SK-N-SH treated with all-trans-retinoic acid at 6 μM for 48 hours (cell line): ENCODE measurements at regions not wholly inside any gene's neighbourhood (a gene's known extent, or its start where the extent isn't known, plus 50 kb on each side); places are given as distances from the start of the nearest gene placed in this dataset.

Experiments
- ATAC-seq: fragments of 200-7000 bp; cut with Tn5 transposase; 3 replicates; pipeline ENCODE4 v1.9.1; 2020; ENCODE audit warnings: mild to moderate bottlenecking, moderate library complexity
- ARNTL ChIP-seq: fragments of 450-650 bp; formaldehyde crosslinking; IDR thresholded peaks from 2 replicates; pipeline ENCODE4 v1.5.0; 2020; ENCODE audit warnings: low read depth, mild to moderate bottlenecking, moderate library complexity, borderline replicate concordance
- BACH2 ChIP-seq: fragments of 250-450 bp; sonication (Bioruptor Pico); IDR thresholded peaks from 2 replicates; pipeline ENCODE4 v1.9.0; 2021; ENCODE audit warnings: mild to moderate bottlenecking, borderline replicate concordance
- CSDC2 ChIP-seq: fragments of 250-450 bp; sonication (Bioruptor Pico); IDR thresholded peaks from 2 replicates; pipeline ENCODE4 v1.5.0; 2020; ENCODE audit warnings: mild to moderate bottlenecking, moderate library complexity
- ESRRG ChIP-seq: fragments of 250-450 bp; sonication (Bioruptor Pico); IDR thresholded peaks from 2 replicates; pipeline ENCODE4 v1.6.1; 2021; ENCODE audit warnings: mild to moderate bottlenecking
- GLIS3 ChIP-seq: fragments of 250-450 bp; sonication (Bioruptor Pico); IDR thresholded peaks from 2 replicates; pipeline ENCODE4 v1.5.0; 2020; ENCODE audit warnings: mild to moderate bottlenecking, moderate library complexity
- ISL1 ChIP-seq: fragments of 250-450 bp; sonication (Bioruptor Pico); IDR thresholded peaks from 2 replicates; pipeline ENCODE4 v2.1.2; 2022; ENCODE audit warnings: mild to moderate bottlenecking, moderate library complexity
- OSR1 ChIP-seq: fragments of 250-450 bp; sonication (Bioruptor Pico); IDR thresholded peaks from 2 replicates; pipeline ENCODE4 v1.8.0; 2022; ENCODE audit warnings: moderate library complexity, mild to moderate bottlenecking, inconsistent platforms
- PPARA ChIP-seq: fragments of 250-450 bp; sonication (Bioruptor Pico); IDR thresholded peaks from 2 replicates; pipeline ENCODE4 v1.5.0; 2020; ENCODE audit warnings: mild to moderate bottlenecking, borderline replicate concordance
- RARB ChIP-seq: fragments of 250-450 bp; sonication (Bioruptor Pico); IDR thresholded peaks from 2 replicates; pipeline ENCODE4 v1.8.0; 2021; ENCODE audit warnings: mild to moderate bottlenecking, moderate library complexity
- SNAI2 ChIP-seq: fragments of 250-450 bp; sonication (Bioruptor Pico); IDR thresholded peaks from 2 replicates; pipeline ENCODE4 v1.5.0; 2020; ENCODE audit warnings: mild to moderate bottlenecking, moderate library complexity
- TCF4 ChIP-seq: fragments of 250-450 bp; sonication (Bioruptor Pico); IDR thresholded peaks from 2 replicates; pipeline ENCODE4 v1.8.0; 2021; ENCODE audit warnings: mild to moderate bottlenecking, moderate library complexity, borderline replicate concordance
- TOX ChIP-seq: fragments of 250-450 bp; sonication (Bioruptor Pico); IDR thresholded peaks from 2 replicates; pipeline ENCODE4 v1.8.0; 2021; ENCODE audit warnings: mild to moderate bottlenecking, moderate library complexity, borderline replicate concordance
- ZC3H10 ChIP-seq: fragments of 250-450 bp; sonication (Bioruptor Pico); IDR thresholded peaks from 2 replicates; pipeline ENCODE4 v1.5.1; 2021; ENCODE audit warnings: mild to moderate bottlenecking, moderate library complexity
- ZFP30 ChIP-seq: fragments of 450-650 bp; formaldehyde crosslinking; IDR thresholded peaks from 2 replicates; pipeline ENCODE4 v1.5.0; 2022; ENCODE audit warnings: mild to moderate bottlenecking, moderate library complexity
- ZNF565 ChIP-seq: fragments of 450-650 bp; formaldehyde crosslinking; conservative IDR thresholded peaks from 2 replicates; pipeline ENCODE4 v1.5.0; 2020; ENCODE audit warnings: low read depth, mild to moderate bottlenecking, moderate library complexity
- ZNF70 ChIP-seq: fragments of 450-650 bp; formaldehyde crosslinking; IDR thresholded peaks from 2 replicates; pipeline ENCODE4 v1.5.0; 2020; ENCODE audit warnings: mild to moderate bottlenecking, moderate library complexity
- ZNF8 ChIP-seq: fragments of 450-650 bp; formaldehyde crosslinking; IDR thresholded peaks from 2 replicates; pipeline ENCODE4 v1.5.0; 2020; ENCODE audit warnings: mild to moderate bottlenecking, moderate library complexity
- TF ChIP-seq, protein P1 (sequence below): fragments of 250-450 bp; sonication (Bioruptor Pico); IDR thresholded peaks from 2 replicates; pipeline ENCODE4 v1.5.1; 2020; ENCODE audit warnings: low read depth, mild to moderate bottlenecking, moderate library complexity
- TF ChIP-seq, protein P2 (sequence below): fragments of 250-450 bp; sonication (Bioruptor Pico); IDR thresholded peaks from 2 replicates; pipeline ENCODE4 v1.8.0; 2020; ENCODE audit warnings: mild to moderate bottlenecking, moderate library complexity, borderline replicate concordance
- TF ChIP-seq, protein P3 (sequence below): fragments of 250-450 bp; sonication (Bioruptor Pico); IDR thresholded peaks from 2 replicates; pipeline ENCODE4 v1.5.1; 2021; ENCODE audit warnings: mild to moderate bottlenecking, moderate library complexity
- TF ChIP-seq, protein P4 (sequence below): fragments of 250-450 bp; sonication (Bioruptor Pico); IDR thresholded peaks from 2 replicates; pipeline ENCODE4 v1.8.0; 2021; ENCODE audit warnings: low read depth, mild to moderate bottlenecking, moderate library complexity, borderline replicate concordance

DNA sequence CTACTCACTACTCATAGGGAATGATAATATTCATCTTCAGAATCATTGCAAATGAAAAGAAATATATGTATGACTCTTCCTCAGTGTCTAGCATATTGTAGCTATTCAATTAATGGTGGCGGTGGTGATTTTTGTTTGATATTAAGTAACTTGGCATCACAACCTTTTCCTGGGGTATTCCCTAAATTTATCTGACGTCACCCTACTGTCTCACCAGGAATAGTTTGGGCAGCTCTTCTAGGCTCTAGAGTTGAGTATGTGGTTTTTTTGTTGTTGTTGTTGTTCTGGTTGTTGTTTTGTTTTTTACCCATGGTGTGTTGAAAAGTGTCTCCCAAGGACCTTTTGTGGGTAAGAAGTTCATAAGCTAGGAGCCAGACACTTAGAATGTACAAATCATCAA is 1320.3 kb upstream of the LRRTM1 start:
- ATAC-seq = no peak
- TF ChIP-seq TCF4 = no peak
- TF ChIP-seq OSR1 (CRISPR knock-in tag) = no peak
- TF ChIP-seq, protein P1, sequence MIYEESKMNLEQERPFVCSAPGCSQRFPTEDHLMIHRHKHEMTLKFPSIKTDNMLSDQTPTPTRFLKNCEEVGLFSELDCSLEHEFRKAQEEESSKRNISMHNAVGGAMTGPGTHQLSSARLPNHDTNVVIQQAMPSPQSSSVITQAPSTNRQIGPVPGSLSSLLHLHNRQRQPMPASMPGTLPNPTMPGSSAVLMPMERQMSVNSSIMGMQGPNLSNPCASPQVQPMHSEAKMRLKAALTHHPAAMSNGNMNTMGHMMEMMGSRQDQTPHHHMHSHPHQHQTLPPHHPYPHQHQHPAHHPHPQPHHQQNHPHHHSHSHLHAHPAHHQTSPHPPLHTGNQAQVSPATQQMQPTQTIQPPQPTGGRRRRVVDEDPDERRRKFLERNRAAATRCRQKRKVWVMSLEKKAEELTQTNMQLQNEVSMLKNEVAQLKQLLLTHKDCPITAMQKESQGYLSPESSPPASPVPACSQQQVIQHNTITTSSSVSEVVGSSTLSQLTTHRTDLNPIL (CRISPR knock-in tag) = no peak
- TF ChIP-seq ZNF565 (CRISPR knock-in tag) = no peak
- TF ChIP-seq, protein P2, sequence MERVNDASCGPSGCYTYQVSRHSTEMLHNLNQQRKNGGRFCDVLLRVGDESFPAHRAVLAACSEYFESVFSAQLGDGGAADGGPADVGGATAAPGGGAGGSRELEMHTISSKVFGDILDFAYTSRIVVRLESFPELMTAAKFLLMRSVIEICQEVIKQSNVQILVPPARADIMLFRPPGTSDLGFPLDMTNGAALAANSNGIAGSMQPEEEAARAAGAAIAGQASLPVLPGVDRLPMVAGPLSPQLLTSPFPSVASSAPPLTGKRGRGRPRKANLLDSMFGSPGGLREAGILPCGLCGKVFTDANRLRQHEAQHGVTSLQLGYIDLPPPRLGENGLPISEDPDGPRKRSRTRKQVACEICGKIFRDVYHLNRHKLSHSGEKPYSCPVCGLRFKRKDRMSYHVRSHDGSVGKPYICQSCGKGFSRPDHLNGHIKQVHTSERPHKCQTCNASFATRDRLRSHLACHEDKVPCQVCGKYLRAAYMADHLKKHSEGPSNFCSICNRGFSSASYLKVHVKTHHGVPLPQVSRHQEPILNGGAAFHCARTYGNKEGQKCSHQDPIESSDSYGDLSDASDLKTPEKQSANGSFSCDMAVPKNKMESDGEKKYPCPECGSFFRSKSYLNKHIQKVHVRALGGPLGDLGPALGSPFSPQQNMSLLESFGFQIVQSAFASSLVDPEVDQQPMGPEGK (CRISPR knock-in tag) = no peak
- TF ChIP-seq TOX = no peak
- no peak for TF ChIP-seq ISL1 (CRISPR knock-in tag)
- TF ChIP-seq GLIS3 (CRISPR knock-in tag) = no peak
- TF ChIP-seq SNAI2 (CRISPR knock-in tag) = no peak
- TF ChIP-seq, protein P3, sequence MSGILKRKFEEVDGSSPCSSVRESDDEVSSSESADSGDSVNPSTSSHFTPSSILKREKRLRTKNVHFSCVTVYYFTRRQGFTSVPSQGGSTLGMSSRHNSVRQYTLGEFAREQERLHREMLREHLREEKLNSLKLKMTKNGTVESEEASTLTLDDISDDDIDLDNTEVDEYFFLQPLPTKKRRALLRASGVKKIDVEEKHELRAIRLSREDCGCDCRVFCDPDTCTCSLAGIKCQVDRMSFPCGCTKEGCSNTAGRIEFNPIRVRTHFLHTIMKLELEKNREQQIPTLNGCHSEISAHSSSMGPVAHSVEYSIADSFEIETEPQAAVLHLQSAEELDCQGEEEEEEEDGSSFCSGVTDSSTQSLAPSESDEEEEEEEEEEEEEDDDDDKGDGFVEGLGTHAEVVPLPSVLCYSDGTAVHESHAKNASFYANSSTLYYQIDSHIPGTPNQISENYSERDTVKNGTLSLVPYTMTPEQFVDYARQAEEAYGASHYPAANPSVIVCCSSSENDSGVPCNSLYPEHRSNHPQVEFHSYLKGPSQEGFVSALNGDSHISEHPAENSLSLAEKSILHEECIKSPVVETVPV (CRISPR knock-in tag) = no peak
- TF ChIP-seq ESRRG = no peak
- no peak for TF ChIP-seq ZC3H10 (CRISPR knock-in tag)
- no peak for TF ChIP-seq ZNF70
- no peak for TF ChIP-seq ARNTL (CRISPR knock-in tag)
- TF ChIP-seq, protein P4, sequence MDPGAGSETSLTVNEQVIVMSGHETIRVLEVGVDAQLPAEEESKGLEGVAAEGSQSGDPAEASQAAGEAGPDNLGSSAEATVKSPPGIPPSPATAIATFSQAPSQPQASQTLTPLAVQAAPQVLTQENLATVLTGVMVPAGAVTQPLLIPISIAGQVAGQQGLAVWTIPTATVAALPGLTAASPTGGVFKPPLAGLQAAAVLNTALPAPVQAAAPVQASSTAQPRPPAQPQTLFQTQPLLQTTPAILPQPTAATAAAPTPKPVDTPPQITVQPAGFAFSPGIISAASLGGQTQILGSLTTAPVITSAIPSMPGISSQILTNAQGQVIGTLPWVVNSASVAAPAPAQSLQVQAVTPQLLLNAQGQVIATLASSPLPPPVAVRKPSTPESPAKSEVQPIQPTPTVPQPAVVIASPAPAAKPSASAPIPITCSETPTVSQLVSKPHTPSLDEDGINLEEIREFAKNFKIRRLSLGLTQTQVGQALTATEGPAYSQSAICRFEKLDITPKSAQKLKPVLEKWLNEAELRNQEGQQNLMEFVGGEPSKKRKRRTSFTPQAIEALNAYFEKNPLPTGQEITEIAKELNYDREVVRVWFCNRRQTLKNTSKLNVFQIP = no peak
- TF ChIP-seq RARB (CRISPR knock-in tag) = no peak
- TF ChIP-seq PPARA (CRISPR knock-in tag) = no peak
- TF ChIP-seq ZFP30 = no peak

DNA sequence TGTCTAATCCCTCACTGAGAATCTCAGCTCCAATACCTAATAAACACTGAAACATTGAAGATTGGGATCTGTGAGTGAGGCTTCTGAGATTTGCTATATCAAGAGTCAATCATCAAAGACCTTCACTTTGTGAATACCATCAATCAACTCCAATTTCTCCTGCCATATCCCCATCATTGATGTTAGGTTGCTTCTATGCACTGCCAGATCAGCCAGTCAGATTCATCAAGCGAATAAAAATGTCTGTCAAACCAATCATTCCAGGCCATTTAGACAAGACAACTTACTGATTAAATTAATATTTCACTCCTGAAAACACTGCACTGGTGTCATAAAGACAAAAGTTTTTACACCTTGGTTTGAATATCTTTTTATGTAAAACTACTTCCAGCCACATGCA is 1295.5 kb upstream of the LRRTM1 start:
- no peak for ATAC-seq
- TF ChIP-seq, protein P2 (CRISPR knock-in tag) = no peak
- TF ChIP-seq ZFP30 (no peak), ZC3H10 (CRISPR knock-in tag) (no peak), OSR1 (CRISPR knock-in tag) (no peak), ARNTL (CRISPR knock-in tag) (no peak), ESRRG (no peak), ZNF8 (CRISPR knock-in tag) (no peak), ZNF565 (CRISPR knock-in tag) (no peak), SNAI2 (CRISPR knock-in tag) (no peak), BACH2 (CRISPR knock-in tag) (no peak), RARB (CRISPR knock-in tag) (no peak), CSDC2 (CRISPR knock-in tag) (no peak)
- TF ChIP-seq, protein P1 (CRISPR knock-in tag) = no peak
- TF ChIP-seq, protein P3 (CRISPR knock-in tag) = no peak
